GM12872 (cell line): ENCODE measurements at regions not wholly inside any gene's neighbourhood (a gene's known extent, or its start where the extent isn't known, plus 50 kb on each side); places are given as distances from the start of the nearest gene placed in this dataset.

Source experiments
- TF ChIP-seq, protein P1 (sequence below): IDR thresholded peaks from 3 replicates; pipeline ENCODE4 v1.5.1; 2011; ENCODE audit warnings: low read depth, mild to moderate bottlenecking, low read length, moderate library complexity; ENCODE audit not compliant: insufficient read depth

DNA sequence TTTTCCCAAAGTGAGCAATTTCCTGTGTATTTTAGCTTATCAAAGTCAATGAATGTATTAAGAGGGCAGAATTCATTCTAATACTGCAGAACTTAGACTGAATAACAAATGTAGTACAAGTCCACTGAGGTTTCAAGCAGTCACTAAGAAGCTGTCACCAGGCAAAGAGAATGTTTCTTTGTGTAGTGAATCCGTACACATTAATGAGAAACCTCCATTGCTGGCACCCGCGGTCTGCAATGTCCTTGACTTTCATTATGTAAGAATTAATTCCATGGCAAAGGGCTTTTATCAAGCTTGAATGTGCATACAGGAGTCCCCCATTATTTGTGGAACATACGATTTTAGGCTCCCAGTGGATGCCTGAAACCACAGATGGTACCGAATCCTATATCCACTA is 719.5 kb upstream of the TMPRSS15 start:
- TF ChIP-seq, protein P1, sequence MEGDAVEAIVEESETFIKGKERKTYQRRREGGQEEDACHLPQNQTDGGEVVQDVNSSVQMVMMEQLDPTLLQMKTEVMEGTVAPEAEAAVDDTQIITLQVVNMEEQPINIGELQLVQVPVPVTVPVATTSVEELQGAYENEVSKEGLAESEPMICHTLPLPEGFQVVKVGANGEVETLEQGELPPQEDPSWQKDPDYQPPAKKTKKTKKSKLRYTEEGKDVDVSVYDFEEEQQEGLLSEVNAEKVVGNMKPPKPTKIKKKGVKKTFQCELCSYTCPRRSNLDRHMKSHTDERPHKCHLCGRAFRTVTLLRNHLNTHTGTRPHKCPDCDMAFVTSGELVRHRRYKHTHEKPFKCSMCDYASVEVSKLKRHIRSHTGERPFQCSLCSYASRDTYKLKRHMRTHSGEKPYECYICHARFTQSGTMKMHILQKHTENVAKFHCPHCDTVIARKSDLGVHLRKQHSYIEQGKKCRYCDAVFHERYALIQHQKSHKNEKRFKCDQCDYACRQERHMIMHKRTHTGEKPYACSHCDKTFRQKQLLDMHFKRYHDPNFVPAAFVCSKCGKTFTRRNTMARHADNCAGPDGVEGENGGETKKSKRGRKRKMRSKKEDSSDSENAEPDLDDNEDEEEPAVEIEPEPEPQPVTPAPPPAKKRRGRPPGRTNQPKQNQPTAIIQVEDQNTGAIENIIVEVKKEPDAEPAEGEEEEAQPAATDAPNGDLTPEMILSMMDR: no peak

DNA sequence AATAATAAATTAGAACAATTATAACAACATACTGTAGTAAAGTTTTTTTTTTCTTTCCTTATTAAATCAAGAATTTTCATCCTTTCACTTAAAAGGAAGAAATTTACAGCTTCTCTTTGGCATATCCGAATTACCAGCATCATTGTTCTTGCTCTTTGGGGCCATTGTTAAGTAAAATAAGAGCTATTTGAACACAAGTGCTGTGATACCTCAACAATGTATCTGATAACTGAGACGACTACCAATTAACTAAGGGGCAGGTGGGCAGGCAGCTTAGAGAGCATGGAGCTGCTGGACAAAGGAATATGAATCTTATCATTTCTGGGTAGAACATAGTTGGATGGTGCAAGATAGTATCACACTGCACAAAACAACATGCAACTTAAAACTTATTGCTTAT is 719.9 kb upstream of the TMPRSS15 start:
- TF ChIP-seq, protein P1: no peak

DNA sequence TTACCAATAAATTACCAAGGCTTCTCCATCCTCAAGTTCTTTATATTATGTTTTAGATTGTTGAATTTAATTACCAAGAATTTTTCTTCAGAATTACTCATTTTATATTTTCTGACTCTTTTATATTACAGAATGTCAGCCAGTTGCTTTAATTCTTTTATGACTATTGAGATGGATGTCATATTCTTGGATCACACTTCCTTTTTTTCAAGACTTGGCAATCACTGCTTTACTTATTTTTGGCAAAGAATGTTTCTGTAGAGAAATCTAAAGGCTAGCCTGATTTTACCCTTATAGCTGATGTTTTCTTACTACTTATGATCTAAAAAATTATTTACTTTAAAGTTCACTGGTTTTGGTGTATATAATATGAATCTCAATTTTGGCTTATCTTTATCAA is 721.1 kb upstream of the TMPRSS15 start:
- TF ChIP-seq, protein P1: no peak

DNA sequence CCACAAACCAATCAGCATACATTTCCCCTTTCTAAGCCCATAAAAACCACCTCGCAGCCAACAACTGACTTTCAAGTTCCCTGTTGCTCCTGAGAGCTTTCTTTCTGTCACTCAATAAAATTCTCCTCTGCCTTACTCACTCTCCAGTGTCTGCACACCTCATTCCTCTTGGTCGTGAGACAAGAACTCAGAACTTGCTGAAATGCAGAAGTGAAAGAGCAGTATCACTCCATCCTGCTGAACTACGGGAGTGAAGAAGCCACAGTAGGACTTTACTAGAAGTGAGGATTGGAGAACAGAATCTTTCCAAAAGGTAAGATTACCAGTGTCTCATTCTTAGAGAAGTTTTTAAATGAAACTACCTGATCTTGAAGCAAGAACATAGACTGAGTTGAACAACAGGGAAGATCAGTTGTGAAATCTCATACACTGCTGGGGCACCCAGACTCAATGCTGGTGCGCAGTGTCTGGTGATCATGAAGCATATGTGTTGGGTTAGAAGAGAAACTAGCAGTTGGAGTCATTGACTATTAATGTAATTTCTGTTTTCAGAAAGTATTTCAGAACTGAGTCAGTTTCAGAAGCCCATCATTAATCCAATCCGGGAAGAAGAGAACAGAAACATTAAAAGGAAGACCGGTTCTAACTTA is 726.9 kb upstream of the TMPRSS15 start:
- TF ChIP-seq, protein P1: no peak

DNA sequence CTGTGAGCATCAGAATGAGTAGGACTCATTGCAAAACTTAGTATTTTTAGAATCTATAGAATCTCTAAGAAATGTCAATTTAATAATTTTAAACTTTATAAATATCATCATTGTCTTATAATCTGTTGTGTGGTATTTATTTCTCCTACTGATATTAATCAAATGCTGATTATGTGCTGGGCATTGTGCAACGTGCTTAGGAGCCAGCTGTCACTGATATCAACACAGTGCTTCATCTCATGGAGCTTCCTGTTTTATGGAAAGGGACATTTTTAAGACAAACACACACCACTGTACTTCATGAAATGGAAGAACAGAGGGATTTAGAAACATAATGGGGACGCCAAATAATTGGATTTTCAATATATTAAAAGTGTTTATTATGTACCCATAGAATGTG is 737.9 kb upstream of the TMPRSS15 start:
- TF ChIP-seq, protein P1: no peak

DNA sequence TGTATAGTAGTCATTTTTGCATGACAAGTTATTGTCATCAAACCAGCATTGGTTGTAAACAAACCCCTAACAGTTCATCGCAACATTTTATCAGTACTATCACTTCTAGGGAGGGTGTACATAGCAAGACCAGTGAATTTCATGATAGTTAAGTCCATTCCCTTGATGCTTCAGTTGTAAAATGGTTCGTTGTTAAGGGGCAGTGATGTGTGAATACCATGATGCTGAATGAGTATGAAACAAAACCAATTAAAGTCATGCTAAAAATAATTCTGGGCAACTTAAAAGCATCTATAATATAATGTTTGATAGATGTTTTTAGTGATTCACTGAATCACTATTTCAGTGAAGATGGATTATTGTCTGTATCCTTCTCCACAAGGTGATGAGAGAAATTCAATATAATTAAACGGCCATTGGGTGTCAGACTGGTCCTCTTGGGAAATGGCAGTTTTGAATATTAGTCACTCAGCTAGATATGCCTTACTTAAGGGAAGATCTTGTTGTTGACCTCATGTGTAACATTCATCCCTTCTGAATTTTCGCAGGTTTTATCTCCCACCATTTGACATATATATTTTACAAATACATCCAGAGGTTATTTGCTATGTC is 742.2 kb upstream of the TMPRSS15 start:
- TF ChIP-seq, protein P1: no peak

DNA sequence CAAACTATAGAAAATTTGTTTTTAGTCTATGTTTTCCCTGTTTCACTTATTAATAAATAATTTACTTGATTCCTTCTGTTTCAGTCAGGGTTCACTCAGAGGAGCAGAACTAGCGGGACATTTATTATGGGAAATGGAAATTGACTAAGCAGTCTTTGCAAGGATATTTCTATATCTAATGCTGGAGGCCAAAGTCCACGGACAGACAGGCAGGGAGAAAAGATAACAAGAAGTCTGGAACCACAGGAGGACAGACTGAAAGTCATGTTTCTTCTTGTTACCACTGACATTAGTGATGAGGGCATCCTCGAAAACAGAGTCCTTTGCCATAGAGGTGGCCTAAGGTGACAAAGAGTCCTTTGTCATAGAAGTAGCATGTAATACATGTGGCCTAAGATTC is 744.5 kb upstream of the TMPRSS15 start:
- TF ChIP-seq, protein P1: no peak
